DOHH2 (cell line): ENCODE measurements at regions not wholly inside any gene's neighbourhood (a gene's known extent, or its start where the extent isn't known, plus 50 kb on each side); places are given as distances from the start of the nearest gene placed in this dataset.

Experiments used
- CTCF ChIP-seq: fragments of 200-600 bp; sonication (generic); IDR thresholded peaks from one replicate; pipeline ENCODE4 v1.5.1; 2014; ENCODE audit warnings: antibody characterized with exemption, mild to moderate bottlenecking, low read depth, low read length; ENCODE audit not compliant: poor library complexity, severe bottlenecking
- EZH2phosphoT487 ChIP-seq: fragments of 200-600 bp; sonication (generic); IDR thresholded peaks from 2 replicates; pipeline ENCODE4 v1.6.1; 2017; ENCODE audit warnings: borderline replicate concordance, mild to moderate bottlenecking, antibody characterized with exemption, low read length, moderate library complexity, mixed read lengths

- TF ChIP-seq CTCF = peak; percentile 93
- no peak for TF ChIP-seq EZH2phosphoT487
Measured at GRCh38 chr1:23634840-23635651, 56.6 kb upstream of the RPL11 start.
